HEK293T (cell line): ENCODE measurements at regions not wholly inside any gene's neighbourhood (a gene's known extent, or its start where the extent isn't known, plus 50 kb on each side); places are given as distances from the start of the nearest gene placed in this dataset.

Source experiments
- CTCF ChIA-PET: fragments of 350-600 bp; formaldehyde crosslinking; extraction: SDS; loops from one replicate; lab custom pipeline; 2021; ENCODE audit warnings: antibody characterized with exemption, inconsistent platforms; lab: Yijun Ruan, JAX
- POLR2A ChIA-PET: fragments of 350-600 bp; formaldehyde crosslinking; extraction: SDS; loops from one replicate; lab custom pipeline; 2020; ENCODE audit warnings: antibody characterized with exemption, inconsistent platforms; lab: Yijun Ruan, JAX
- DNase-seq: peaks from one replicate; pipeline ENCODE4 v3.0.0; 2012; ENCODE audit warnings: mixed read lengths; ENCODE audit errors: extremely low spot score
- ARNT ChIP-seq: fragments of 450-650 bp; IDR thresholded peaks from 2 replicates; pipeline ENCODE4 v1.6.1; 2017; ENCODE audit warnings: mild to moderate bottlenecking
- BHLHE40 ChIP-seq: fragments of 450-650 bp; IDR thresholded peaks from 2 replicates; pipeline ENCODE4 v1.6.1; 2016; ENCODE audit warnings: mild to moderate bottlenecking, moderate library complexity, borderline replicate concordance
- CTBP1 ChIP-seq: fragments of 450-650 bp; IDR thresholded peaks from 2 replicates; pipeline ENCODE4 v1.6.1; 2016; ENCODE audit warnings: borderline replicate concordance
- ELF4 ChIP-seq: fragments of 450-650 bp; IDR thresholded peaks from 2 replicates; pipeline ENCODE4 v1.6.1; 2017; ENCODE audit warnings: antibody characterized with exemption
- FOXA1 ChIP-seq: fragments of 450-650 bp; IDR thresholded peaks from 2 replicates; pipeline ENCODE4 v1.6.1; 2016; ENCODE audit warnings: mild to moderate bottlenecking
- FOXK2 ChIP-seq: fragments of 450-650 bp; IDR thresholded peaks from 2 replicates; pipeline ENCODE4 v1.6.1; 2016; ENCODE audit warnings: mild to moderate bottlenecking
- FOXM1 ChIP-seq: fragments of 450-650 bp; IDR thresholded peaks from 2 replicates; pipeline ENCODE4 v1.6.1; 2017; ENCODE audit warnings: mild to moderate bottlenecking, borderline replicate concordance
- HDGF ChIP-seq: fragments of 450-650 bp; IDR thresholded peaks from 2 replicates; pipeline ENCODE4 v1.6.1; 2017; ENCODE audit warnings: antibody characterized with exemption, borderline replicate concordance
- L3MBTL2 ChIP-seq: fragments of 450-650 bp; conservative IDR thresholded peaks from 2 replicates; pipeline ENCODE4 v1.6.1; 2016; ENCODE audit warnings: mild to moderate bottlenecking
- LEF1 ChIP-seq: fragments of 450-650 bp; IDR thresholded peaks from 2 replicates; pipeline ENCODE4 v1.6.1; 2017; ENCODE audit warnings: mild to moderate bottlenecking, borderline replicate concordance
- NFRKB ChIP-seq: fragments of 450-650 bp; IDR thresholded peaks from 2 replicates; pipeline ENCODE4 v1.6.1; 2016; ENCODE audit warnings: mild to moderate bottlenecking, moderate library complexity
- PKNOX1 ChIP-seq: fragments of 450-650 bp; IDR thresholded peaks from 2 replicates; pipeline ENCODE4 v1.6.1; 2016
- SP1 ChIP-seq: fragments of 450-650 bp; IDR thresholded peaks from 2 replicates; pipeline ENCODE4 v1.6.1; 2017
- SUZ12 ChIP-seq: fragments of 450-650 bp; IDR thresholded peaks from 2 replicates; pipeline ENCODE4 v1.6.1; 2016; ENCODE audit warnings: mild to moderate bottlenecking
- TARDBP ChIP-seq: fragments of 450-650 bp; IDR thresholded peaks from 2 replicates; pipeline ENCODE4 v1.6.1; 2016
- ZNF384 ChIP-seq: fragments of 450-650 bp; IDR thresholded peaks from 2 replicates; pipeline ENCODE4 v1.6.1; 2016

GRCh38 chr2:82395531-82395930 is 2063.5 kb downstream of the SUCLG1 start:
- CTCF ChIA-PET: no interaction called here
- TF ChIP-seq ZNF384 (no peak), FOXA1 (no peak), PKNOX1 (no peak), SUZ12 (no peak), HDGF (no peak), TARDBP (no peak), CTBP1 (no peak), L3MBTL2 (no peak), BHLHE40 (no peak), LEF1 (no peak), ELF4 (no peak), FOXK2 (no peak), ARNT (no peak), SP1 (no peak), NFRKB (no peak), FOXM1 (no peak)
- DNase-seq: no peak
- POLR2A ChIA-PET: no interaction called here

- no peak for DNase-seq
- ChIA-PET POLR2A (no interaction called here), CTCF (no interaction called here)
- TF ChIP-seq L3MBTL2: no peak
- TF ChIP-seq SP1: no peak
- no peak for TF ChIP-seq HDGF
- no peak for TF ChIP-seq SUZ12
- no peak for TF ChIP-seq PKNOX1
- no peak for TF ChIP-seq NFRKB
- no peak for TF ChIP-seq BHLHE40
- no peak for TF ChIP-seq FOXM1
- no peak for TF ChIP-seq LEF1
- TF ChIP-seq TARDBP: no peak
- no peak for TF ChIP-seq ELF4
- no peak for TF ChIP-seq CTBP1
- no peak for TF ChIP-seq ARNT
- no peak for TF ChIP-seq ZNF384
- no peak for TF ChIP-seq FOXK2
- no peak for TF ChIP-seq FOXA1
Observed at GRCh38 chr2:82391386-82391785, 2067.7 kb downstream of the SUCLG1 start.

- ChIA-PET POLR2A (no interaction called here), CTCF (interaction anchor here (1.1 kb wide), 1 partner anchor 12 kb away, joined by 4 read pairs; no protein-coding TSS in a partner anchor)
- TF ChIP-seq PKNOX1: no peak
- no peak for TF ChIP-seq ZNF384
- no peak for TF ChIP-seq L3MBTL2
- TF ChIP-seq HDGF: no peak
- TF ChIP-seq FOXK2: no peak
- no peak for TF ChIP-seq SUZ12
- TF ChIP-seq CTBP1: no peak
- no peak for TF ChIP-seq FOXA1
- TF ChIP-seq ARNT: no peak
- TF ChIP-seq NFRKB: no peak
- TF ChIP-seq TARDBP: no peak
- no peak for TF ChIP-seq BHLHE40
- TF ChIP-seq SP1: no peak
- no peak for TF ChIP-seq FOXM1
- TF ChIP-seq LEF1: no peak
- no peak for DNase-seq
Observed at GRCh38 chr2:82355622-82356021, 2051.1 kb upstream of the LRRTM1 start.

GRCh38 chr2:82345910-82346309 is 2041.4 kb upstream of the LRRTM1 start:
- TF ChIP-seq LEF1: no peak
- no peak for TF ChIP-seq FOXM1
- no peak for TF ChIP-seq PKNOX1
- no peak for TF ChIP-seq ELF4
- no peak for TF ChIP-seq SUZ12
- no peak for DNase-seq
- ChIA-PET CTCF (no interaction called here), POLR2A (no interaction called here)

- no peak for DNase-seq
- POLR2A ChIA-PET: no interaction called here
- TF ChIP-seq TARDBP (no peak), L3MBTL2 (no peak), ELF4 (no peak), FOXM1 (no peak), PKNOX1 (no peak), SP1 (no peak), LEF1 (no peak), ARNT (no peak), HDGF (no peak), CTBP1 (no peak), ZNF384 (no peak), SUZ12 (no peak), BHLHE40 (no peak), FOXA1 (no peak), NFRKB (no peak), FOXK2 (no peak)
- CTCF ChIA-PET: no interaction called here
Observed at GRCh38 chr2:82344670-82345069, 2040.1 kb upstream of the LRRTM1 start.
